CD14-positive monocyte (primary cell): ENCODE measurements at regions not wholly inside any gene's neighbourhood (a gene's known extent, or its start where the extent isn't known, plus 50 kb on each side); places are given as distances from the start of the nearest gene placed in this dataset.

Source experiments
- DNase-seq, 3 donors: peaks; one replicate each; pipeline ENCODE4 v3.0.0-alpha.2; 2011 to 2022
- H2AFZ ChIP-seq: 2 replicates; pipeline ENCODE4 v1.6.0; 2012; ENCODE audit warnings: mild to moderate bottlenecking, low read depth, low read length, inconsistent platforms; ENCODE audit not compliant: insufficient read depth, poor library complexity, severe bottlenecking
- H3K27ac ChIP-seq, 2 donors: 1 replicate in 1 of 2; 2 replicates in 1 of 2; pipeline ENCODE4 v1.5.1; 2012 to 2013; ENCODE audit warnings: low read length in 2 of 2, control low read depth in 1 of 2, inconsistent platforms in 1 of 2, low read depth in 1 of 2, mild to moderate bottlenecking in 1 of 2
- H3K27me3 ChIP-seq, 2 donors: one replicate each; pipeline versions ENCODE4 v1.6.0 to v1.6.1; 2011 to 2013; ENCODE audit warnings: low read length in 2 of 2; ENCODE audit not compliant: control insufficient read depth in 2 of 2, insufficient read depth in 2 of 2
- H3K36me3 ChIP-seq, 2 donors: replicated peaks in 1 of 2; 1 replicate in 1 of 2; 2 replicates in 1 of 2; pipeline versions ENCODE4 v1.5.1 to v1.6.1; 2012 to 2013; ENCODE audit warnings: low read length in 2 of 2, control low read depth in 1 of 2, inconsistent platforms in 1 of 2, mild to moderate bottlenecking in 1 of 2; ENCODE audit not compliant: insufficient read depth in 2 of 2, control insufficient read depth in 1 of 2
- H3K4me1 ChIP-seq, 2 donors: 1 replicate in 1 of 2; 2 replicates in 1 of 2; pipeline versions ENCODE4 v1.5.1 to v1.6.1; 2012 to 2013; ENCODE audit warnings: low read length in 2 of 2, control low read depth in 1 of 2, inconsistent platforms in 1 of 2, mild to moderate bottlenecking in 1 of 2, moderate library complexity in 1 of 2; ENCODE audit not compliant: insufficient read depth in 2 of 2, control insufficient read depth in 1 of 2
- H3K4me2 ChIP-seq: replicated peaks from 2 replicates; pipeline ENCODE3; 2012; ENCODE audit warnings: low read length, moderate library complexity, mild to moderate bottlenecking; ENCODE audit not compliant: poor library complexity, severe bottlenecking; ENCODE audit errors: extremely low read depth
- H3K4me3 ChIP-seq, 3 experiments: fragments of 200-600 bp in 1 of 3; sonication (generic) in 1 of 3; replicated peaks in 1 of 3; 1 replicate in 2 of 3; 2 replicates in 1 of 3; pipeline ENCODE4 v1.5.1; 2011 to 2013; ENCODE audit warnings: low read length in 3 of 3, mild to moderate bottlenecking in 3 of 3, control low read depth in 2 of 3, low read depth in 2 of 3, inconsistent platforms in 1 of 3, moderate library complexity in 1 of 3
- H3K79me2 ChIP-seq: 2 replicates; pipeline ENCODE4 v1.6.0; 2012; ENCODE audit warnings: mild to moderate bottlenecking, control low read depth, inconsistent platforms, low read length, moderate library complexity; ENCODE audit not compliant: insufficient read depth
- H3K9ac ChIP-seq: 2 replicates; pipeline ENCODE4 v1.6.0; 2017; ENCODE audit warnings: low read length, mild to moderate bottlenecking; ENCODE audit not compliant: insufficient read depth, poor library complexity, severe bottlenecking
- H3K9me3 ChIP-seq, 2 donors: replicated peaks in 1 of 2; 1 replicate in 1 of 2; 2 replicates in 1 of 2; pipeline versions ENCODE4 v1.5.1 to v1.6.1; 2012 to 2013; ENCODE audit warnings: low read length in 2 of 2, control low read depth in 1 of 2; ENCODE audit not compliant: control insufficient read depth in 1 of 2, insufficient read depth in 1 of 2
- H4K20me1 ChIP-seq: 2 replicates; pipeline ENCODE4 v1.6.0; 2012; ENCODE audit warnings: mild to moderate bottlenecking, low read length, control low read depth, moderate library complexity; ENCODE audit not compliant: insufficient read depth
- H3K27ac Mint-ChIP-seq, 7 donors: one replicate each; pipeline ENCODE4 v1.8.0; 2020; ENCODE audit warnings: mild to moderate bottlenecking in 7 of 7, mixed read lengths in 7 of 7, moderate library complexity in 6 of 7, inconsistent platforms in 2 of 7
- H3K27me3 Mint-ChIP-seq, 3 donors: one replicate each; pipeline ENCODE4 v1.8.0; 2021 to 2022; ENCODE audit warnings: low read depth in 3 of 3, mild to moderate bottlenecking in 3 of 3, mixed read lengths in 3 of 3, moderate library complexity in 3 of 3, inconsistent platforms in 1 of 3
- H3K36me3 Mint-ChIP-seq, 2 donors: one replicate each; pipeline ENCODE4 v1.8.0; 2020; ENCODE audit warnings: mixed read lengths in 2 of 2, inconsistent platforms in 1 of 2, mild to moderate bottlenecking in 1 of 2
- H3K4me1 Mint-ChIP-seq: one replicate; pipeline ENCODE4 v1.8.0; 2020; ENCODE audit warnings: mild to moderate bottlenecking, mixed read lengths
- H3K4me3 Mint-ChIP-seq, 2 donors: one replicate each; pipeline ENCODE4 v1.8.0; 2020; ENCODE audit warnings: mild to moderate bottlenecking in 2 of 2, mixed read lengths in 2 of 2, moderate library complexity in 1 of 2
- H3K9me3 Mint-ChIP-seq, 7 donors: one replicate each; pipeline ENCODE4 v1.8.0; 2020 to 2022; ENCODE audit warnings: mixed read lengths in 7 of 7, mild to moderate bottlenecking in 6 of 7, moderate library complexity in 6 of 7, inconsistent platforms in 2 of 7
- CTCF ChIP-seq: fragments of 200-600 bp; IDR thresholded peaks from one replicate; pipeline ENCODE4 v1.8.0; 2022; ENCODE audit warnings: antibody characterized with exemption, mild to moderate bottlenecking
- WGBS: methylation state at CpG from one replicate; pipeline ENCODE4 v1.1.5; 2013; ENCODE audit warnings: missing lambda C conversion rate; ENCODE audit not compliant: insufficient coverage; 5-methylcytosine and 5-hydroxymethylcytosine counted together
- intact Hi-C, 2 donors: fragments of 100-400 bp; cut with micrococcal nuclease; formaldehyde crosslinking; loops; one replicate each; pipeline versions ENCODE4 v1.15.0 to v1.15.1; 2023

GRCh38 chr9:30058463-30058862 lies 2326.0 kb upstream of the ACO1 start:
- Mint-ChIP-seq H3K9me3 (peaks cover 0 to 3% (median 0%) of the 10 kb centered on the region in 7 donors), H3K27me3 (peaks cover 0 to 1% (median 0%) of the 10 kb centered on the region in 3 donors), H3K4me3 (no peak overlapping the region), H3K4me1 (no peaks in the 10 kb centered on the region), H3K27ac (no peak overlapping the region), H3K36me3 (no peaks in the 10 kb centered on the region)
- no peak overlapping the region for H2AFZ ChIP-seq
- DNase-seq, result no peak
- no peak overlapping the region for H3K4me3 ChIP-seq
- intact Hi-C loops, result loop anchor here in 1 of 2 donors (10.0 kb wide), 1 partner anchor 56 kb away; no protein-coding TSS in a partner anchor
- H3K36me3 ChIP-seq, result no peaks in the 10 kb centered on the region
- H3K4me2 ChIP-seq, result no peak overlapping the region
- no peak for TF ChIP-seq CTCF
- no peaks in the 10 kb centered on the region for H3K79me2 ChIP-seq
- no peaks in the 10 kb centered on the region for H3K4me1 ChIP-seq
- WGBS, result no CpG with 5 or more reads among the region's 1 CpG
- H3K9ac ChIP-seq, result no peak overlapping the region
- H3K27me3 ChIP-seq, result no peaks in the 10 kb centered on the region
- no peaks in the 10 kb centered on the region for H4K20me1 ChIP-seq
- no peaks in the 10 kb centered on the region for H3K9me3 ChIP-seq
- no peak overlapping the region for H3K27ac ChIP-seq

GRCh38 chr9:30060976-30061375 lies 2323.5 kb upstream of the ACO1 start:
- Mint-ChIP-seq H3K27me3 (peaks cover 0 to 1% (median 0%) of the 10 kb centered on the region in 3 donors), H3K4me1 (no peaks in the 10 kb centered on the region)
- no peak for DNase-seq

More at GRCh38 chr9:30060976-30061375, 2323.5 kb upstream of the ACO1 start:
- intact Hi-C loops, result no loop called here
- H3K9me3 Mint-ChIP-seq, result peaks cover 0 to 3% (median 0%) of the 10 kb centered on the region in 7 donors
- Histone ChIP-seq H3K27me3 (no peaks in the 10 kb centered on the region), H4K20me1 (no peaks in the 10 kb centered on the region), H3K4me3 (no peak overlapping the region), H3K4me1 (no peaks in the 10 kb centered on the region), H3K9me3 (no peaks in the 10 kb centered on the region), H3K4me2 (no peak overlapping the region), H3K79me2 (no peaks in the 10 kb centered on the region), H3K27ac (no peak overlapping the region), H2AFZ (no peak overlapping the region), H3K9ac (no peak overlapping the region), H3K36me3 (no peaks in the 10 kb centered on the region)
- H3K36me3 Mint-ChIP-seq, result no peaks in the 10 kb centered on the region
- TF ChIP-seq CTCF, result no peak
- H3K4me3 Mint-ChIP-seq, result no peak overlapping the region
- H3K27ac Mint-ChIP-seq, result no peak overlapping the region
